ENCODE measurements at regions not wholly inside any gene's neighbourhood (a gene's known extent, or its start where the extent isn't known, plus 50 kb on each side); places are given as distances from the start of the nearest gene placed in this dataset.

DNA sequence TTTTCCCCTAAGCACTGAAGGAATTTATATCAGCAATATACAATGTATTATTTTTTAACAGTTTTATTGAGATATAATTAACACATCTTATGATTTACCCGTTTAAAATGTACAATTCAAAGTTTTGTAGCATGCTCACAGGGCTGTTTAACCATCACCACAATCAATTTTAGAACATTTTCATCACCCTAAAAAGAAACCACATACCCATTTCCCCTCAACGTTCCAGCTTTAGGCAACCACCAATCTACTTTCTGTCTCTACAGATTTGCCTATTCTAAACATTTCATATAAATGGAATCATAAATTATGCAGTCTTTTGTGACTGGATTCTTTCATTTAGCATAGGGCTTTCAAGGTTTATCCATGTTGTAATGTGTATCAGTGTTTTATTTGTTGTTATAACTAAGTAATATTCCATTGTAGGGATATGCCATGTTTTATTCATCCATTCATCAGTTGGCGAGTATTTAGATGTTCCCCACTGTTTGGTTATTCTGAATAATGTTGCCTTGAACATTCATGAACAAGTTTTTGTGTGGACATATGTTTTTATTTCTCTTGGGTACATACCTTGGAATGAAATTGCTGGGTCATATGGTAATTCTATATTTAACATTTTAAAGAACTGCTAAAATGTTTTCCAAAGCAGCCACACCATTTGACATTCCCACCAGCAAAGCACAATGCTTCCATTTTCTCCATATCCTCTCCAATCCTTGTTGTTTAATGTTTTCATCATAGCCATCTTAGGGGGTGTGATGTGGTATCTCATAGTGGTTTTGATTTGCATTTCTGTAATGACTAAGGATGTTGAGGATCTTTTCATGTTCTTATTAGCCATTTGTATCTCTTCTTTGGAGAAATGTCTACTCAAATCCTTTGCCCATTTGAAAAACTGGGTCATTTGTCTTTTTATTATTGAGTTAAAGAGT lies 188.5 kb downstream of the TM2D1 start:
- TF ChIP-seq, protein P1, sequence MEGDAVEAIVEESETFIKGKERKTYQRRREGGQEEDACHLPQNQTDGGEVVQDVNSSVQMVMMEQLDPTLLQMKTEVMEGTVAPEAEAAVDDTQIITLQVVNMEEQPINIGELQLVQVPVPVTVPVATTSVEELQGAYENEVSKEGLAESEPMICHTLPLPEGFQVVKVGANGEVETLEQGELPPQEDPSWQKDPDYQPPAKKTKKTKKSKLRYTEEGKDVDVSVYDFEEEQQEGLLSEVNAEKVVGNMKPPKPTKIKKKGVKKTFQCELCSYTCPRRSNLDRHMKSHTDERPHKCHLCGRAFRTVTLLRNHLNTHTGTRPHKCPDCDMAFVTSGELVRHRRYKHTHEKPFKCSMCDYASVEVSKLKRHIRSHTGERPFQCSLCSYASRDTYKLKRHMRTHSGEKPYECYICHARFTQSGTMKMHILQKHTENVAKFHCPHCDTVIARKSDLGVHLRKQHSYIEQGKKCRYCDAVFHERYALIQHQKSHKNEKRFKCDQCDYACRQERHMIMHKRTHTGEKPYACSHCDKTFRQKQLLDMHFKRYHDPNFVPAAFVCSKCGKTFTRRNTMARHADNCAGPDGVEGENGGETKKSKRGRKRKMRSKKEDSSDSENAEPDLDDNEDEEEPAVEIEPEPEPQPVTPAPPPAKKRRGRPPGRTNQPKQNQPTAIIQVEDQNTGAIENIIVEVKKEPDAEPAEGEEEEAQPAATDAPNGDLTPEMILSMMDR (IDR thresholded peaks at IDR 0.05), result no peak
- TF ChIP-seq POLR2AphosphoS5 (IDR thresholded peaks at IDR 0.05; ENCODE audit: low read depth, low read length), result no peak
- TF ChIP-seq, protein P2, sequence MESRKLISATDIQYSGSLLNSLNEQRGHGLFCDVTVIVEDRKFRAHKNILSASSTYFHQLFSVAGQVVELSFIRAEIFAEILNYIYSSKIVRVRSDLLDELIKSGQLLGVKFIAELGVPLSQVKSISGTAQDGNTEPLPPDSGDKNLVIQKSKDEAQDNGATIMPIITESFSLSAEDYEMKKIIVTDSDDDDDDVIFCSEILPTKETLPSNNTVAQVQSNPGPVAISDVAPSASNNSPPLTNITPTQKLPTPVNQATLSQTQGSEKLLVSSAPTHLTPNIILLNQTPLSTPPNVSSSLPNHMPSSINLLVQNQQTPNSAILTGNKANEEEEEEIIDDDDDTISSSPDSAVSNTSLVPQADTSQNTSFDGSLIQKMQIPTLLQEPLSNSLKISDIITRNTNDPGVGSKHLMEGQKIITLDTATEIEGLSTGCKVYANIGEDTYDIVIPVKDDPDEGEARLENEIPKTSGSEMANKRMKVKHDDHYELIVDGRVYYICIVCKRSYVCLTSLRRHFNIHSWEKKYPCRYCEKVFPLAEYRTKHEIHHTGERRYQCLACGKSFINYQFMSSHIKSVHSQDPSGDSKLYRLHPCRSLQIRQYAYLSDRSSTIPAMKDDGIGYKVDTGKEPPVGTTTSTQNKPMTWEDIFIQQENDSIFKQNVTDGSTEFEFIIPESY (IDR thresholded peaks at IDR 0.05; ENCODE audit: borderline replicate concordance, low read depth), result no peak
- TF ChIP-seq YY1 (IDR thresholded peaks at IDR 0.05; ENCODE audit: low read depth), result no peak
- no peak for TF ChIP-seq RFX5 (IDR thresholded peaks at IDR 0.05; ENCODE audit: low read length)
- no peak for TF ChIP-seq CHD2 (IDR thresholded peaks at IDR 0.05; ENCODE audit: low read length, partially characterized antibody)
- TF ChIP-seq NFIC (IDR thresholded peaks at IDR 0.05; ENCODE audit: borderline replicate concordance), result no peak
- TF ChIP-seq, protein P3, sequence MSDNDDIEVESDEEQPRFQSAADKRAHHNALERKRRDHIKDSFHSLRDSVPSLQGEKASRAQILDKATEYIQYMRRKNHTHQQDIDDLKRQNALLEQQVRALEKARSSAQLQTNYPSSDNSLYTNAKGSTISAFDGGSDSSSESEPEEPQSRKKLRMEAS (IDR thresholded peaks at IDR 0.05; ENCODE audit: low read depth), result no peak
- TF ChIP-seq, protein P4, sequence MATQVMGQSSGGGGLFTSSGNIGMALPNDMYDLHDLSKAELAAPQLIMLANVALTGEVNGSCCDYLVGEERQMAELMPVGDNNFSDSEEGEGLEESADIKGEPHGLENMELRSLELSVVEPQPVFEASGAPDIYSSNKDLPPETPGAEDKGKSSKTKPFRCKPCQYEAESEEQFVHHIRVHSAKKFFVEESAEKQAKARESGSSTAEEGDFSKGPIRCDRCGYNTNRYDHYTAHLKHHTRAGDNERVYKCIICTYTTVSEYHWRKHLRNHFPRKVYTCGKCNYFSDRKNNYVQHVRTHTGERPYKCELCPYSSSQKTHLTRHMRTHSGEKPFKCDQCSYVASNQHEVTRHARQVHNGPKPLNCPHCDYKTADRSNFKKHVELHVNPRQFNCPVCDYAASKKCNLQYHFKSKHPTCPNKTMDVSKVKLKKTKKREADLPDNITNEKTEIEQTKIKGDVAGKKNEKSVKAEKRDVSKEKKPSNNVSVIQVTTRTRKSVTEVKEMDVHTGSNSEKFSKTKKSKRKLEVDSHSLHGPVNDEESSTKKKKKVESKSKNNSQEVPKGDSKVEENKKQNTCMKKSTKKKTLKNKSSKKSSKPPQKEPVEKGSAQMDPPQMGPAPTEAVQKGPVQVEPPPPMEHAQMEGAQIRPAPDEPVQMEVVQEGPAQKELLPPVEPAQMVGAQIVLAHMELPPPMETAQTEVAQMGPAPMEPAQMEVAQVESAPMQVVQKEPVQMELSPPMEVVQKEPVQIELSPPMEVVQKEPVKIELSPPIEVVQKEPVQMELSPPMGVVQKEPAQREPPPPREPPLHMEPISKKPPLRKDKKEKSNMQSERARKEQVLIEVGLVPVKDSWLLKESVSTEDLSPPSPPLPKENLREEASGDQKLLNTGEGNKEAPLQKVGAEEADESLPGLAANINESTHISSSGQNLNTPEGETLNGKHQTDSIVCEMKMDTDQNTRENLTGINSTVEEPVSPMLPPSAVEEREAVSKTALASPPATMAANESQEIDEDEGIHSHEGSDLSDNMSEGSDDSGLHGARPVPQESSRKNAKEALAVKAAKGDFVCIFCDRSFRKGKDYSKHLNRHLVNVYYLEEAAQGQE (IDR thresholded peaks at IDR 0.05; ENCODE audit: low read depth, low read length), result no peak
- no peak for TF ChIP-seq EP300 (IDR thresholded peaks at IDR 0.05; ENCODE audit: borderline replicate concordance in 1 of 2, low read depth in 1 of 2, low read length in 1 of 2)
- no peak for TF ChIP-seq RAD21 (IDR thresholded peaks at IDR 0.05; ENCODE audit: low read length)
- TF ChIP-seq GABPA (IDR thresholded peaks at IDR 0.05; ENCODE audit: low read depth), result no peak
- no peak for TF ChIP-seq JUND (IDR thresholded peaks at IDR 0.05)
- no peak for TF ChIP-seq EZH2phosphoT487 (IDR thresholded peaks at IDR 0.05; ENCODE audit: borderline replicate concordance, low read depth)
